Spleen (tissue), 7 donors: ENCODE measurements at regions not wholly inside any gene's neighbourhood (a gene's known extent, or its start where the extent isn't known, plus 50 kb on each side); places are given as distances from the start of the nearest gene placed in this dataset.

Experiments
- CTCF ChIP-seq, 11 experiments: fragments of 200-600 bp in 7 of 11; fragments of 450-650 bp in 4 of 11; sonication (generic) in 4 of 11; IDR thresholded peaks in 8 of 11; conservative IDR thresholded peaks in 3 of 11; 1 replicate in 7 of 11; 2 replicates in 4 of 11; pipeline versions ENCODE4 v1.4.0 to v1.8.0; 2016 to 2021; ENCODE audit warnings: antibody characterized with exemption in 11 of 11, inconsistent platforms in 4 of 11, mild to moderate bottlenecking in 1 of 11
- POLR2A ChIP-seq, 3 donors: fragments of 450-650 bp; IDR thresholded peaks; one replicate each; pipeline ENCODE4 v1.5.1; 2017; ENCODE audit warnings: antibody characterized with exemption in 3 of 3, mild to moderate bottlenecking in 1 of 3
- POLR2AphosphoS5 ChIP-seq, 3 donors: sonication (generic); formaldehyde crosslinking; IDR thresholded peaks; one replicate each; pipeline ENCODE4 v1.5.1; 2017; ENCODE audit warnings: antibody characterized with exemption in 3 of 3
- donor health status: DM: no; HTN: no; CAD: no; lungs with moderate emphysema.
- donor health status: DM: no; HTN: no; CAD: no.
- donor health status: DM: no; HTN: no; CAD: no.

DNA sequence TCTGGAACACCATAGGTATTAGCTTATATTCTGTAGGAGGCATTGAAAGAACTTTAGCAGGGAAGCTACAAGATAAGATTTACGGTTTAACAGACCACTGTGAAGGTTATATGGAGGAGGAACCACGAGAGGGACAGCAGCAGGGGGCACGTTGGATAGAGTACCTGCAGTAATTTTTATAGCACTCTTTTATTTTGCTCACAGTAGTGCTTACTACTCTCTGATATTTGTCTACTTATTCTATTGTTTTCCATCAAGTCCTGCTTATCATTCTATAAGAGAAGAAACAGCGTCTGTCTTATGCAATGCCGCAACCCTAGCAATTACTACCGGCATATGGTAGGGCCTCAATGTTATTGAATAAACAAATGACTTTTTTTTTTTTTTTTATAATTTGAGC, 122.5 kb downstream of the PCDH7 start:
- TF ChIP-seq CTCF (IDR thresholded peaks at IDR 0.05 in 8 of 11, conservative IDR thresholded peaks at IDR 0.05 in 3 of 11) = no peak
- no peak for TF ChIP-seq POLR2AphosphoS5 (IDR thresholded peaks at IDR 0.05)
- TF ChIP-seq POLR2A (IDR thresholded peaks at IDR 0.05) = no peak
